ENCODE measurements at regions not wholly inside any gene's neighbourhood (a gene's known extent, or its start where the extent isn't known, plus 50 kb on each side); places are given as distances from the start of the nearest gene placed in this dataset.

- DNase-seq, result no peak
- H3K4me3 ChIP-seq, result no peak overlapping the region
- H3K4me1 ChIP-seq, result no peaks in the 10 kb centered on the region
- H3K9me3 ChIP-seq, result no peaks in the 10 kb centered on the region
- no peaks in the 10 kb centered on the region for H3K36me3 ChIP-seq
- no peak for TF ChIP-seq CTCF (IDR thresholded peaks at IDR 0.05)
- no peak for TF ChIP-seq POLR2A (IDR thresholded peaks at IDR 0.05)
- H3K27ac ChIP-seq, result no peak overlapping the region
- H3K27me3 ChIP-seq, result no peaks in the 10 kb centered on the region
Observed at GRCh38 chr20:52490711-52491430, 299.3 kb upstream of the ZFP64 start.

GRCh38 chr20:52484438-52484837, 292.9 kb upstream of the ZFP64 start:
- TF ChIP-seq POLR2A (IDR thresholded peaks at IDR 0.05) (no peak), CTCF (IDR thresholded peaks at IDR 0.05) (no peak)
- H3K9me3 ChIP-seq, result no peaks in the 10 kb centered on the region
- H3K27me3 ChIP-seq, result no peaks in the 10 kb centered on the region
- no peak for DNase-seq
- no peaks in the 10 kb centered on the region for H3K36me3 ChIP-seq
- H3K4me3 ChIP-seq, result no peak overlapping the region
- H3K27ac ChIP-seq, result no peak overlapping the region
- no peaks in the 10 kb centered on the region for H3K4me1 ChIP-seq

- no peak for TF ChIP-seq POLR2A (IDR thresholded peaks at IDR 0.05)
- H3K27ac ChIP-seq, result no peak overlapping the region
- H3K4me1 ChIP-seq, result no peaks in the 10 kb centered on the region
- H3K36me3 ChIP-seq, result no peaks in the 10 kb centered on the region
- no peaks in the 10 kb centered on the region for H3K9me3 ChIP-seq
- H3K27me3 ChIP-seq, result no peaks in the 10 kb centered on the region
- H3K4me3 ChIP-seq, result no peak overlapping the region
- DNase-seq, result no peak
Observed at GRCh38 chr20:52483382-52483781, 291.8 kb upstream of the ZFP64 start.

GRCh38 chr20:52482044-52482443, 290.5 kb upstream of the ZFP64 start:
- DNase-seq, result no peak
- Histone ChIP-seq H3K27me3 (no peaks in the 10 kb centered on the region), H3K27ac (no peak overlapping the region), H3K36me3 (no peaks in the 10 kb centered on the region), H3K4me1 (no peaks in the 10 kb centered on the region), H3K9me3 (no peaks in the 10 kb centered on the region), H3K4me3 (no peak overlapping the region)
- TF ChIP-seq POLR2A (IDR thresholded peaks at IDR 0.05) (no peak), CTCF (IDR thresholded peaks at IDR 0.05) (no peak)

GRCh38 chr20:52481443-52481842, 289.9 kb upstream of the ZFP64 start:
- no peak for DNase-seq
- Histone ChIP-seq H3K36me3 (no peaks in the 10 kb centered on the region), H3K9me3 (no peaks in the 10 kb centered on the region), H3K4me1 (no peaks in the 10 kb centered on the region), H3K27me3 (no peaks in the 10 kb centered on the region), H3K27ac (no peak overlapping the region), H3K4me3 (no peak overlapping the region)
- TF ChIP-seq POLR2A (IDR thresholded peaks at IDR 0.05), result no peak
- no peak for TF ChIP-seq CTCF (IDR thresholded peaks at IDR 0.05)

GRCh38 chr20:52476074-52476750, 284.6 kb upstream of the ZFP64 start:
- no peaks in the 10 kb centered on the region for H3K27me3 ChIP-seq
- no peak for TF ChIP-seq CTCF (IDR thresholded peaks at IDR 0.05)
- TF ChIP-seq POLR2A (IDR thresholded peaks at IDR 0.05), result no peak
- no peak for DNase-seq
- no peaks in the 10 kb centered on the region for H3K36me3 ChIP-seq
- H3K27ac ChIP-seq, result no peak overlapping the region
- H3K4me1 ChIP-seq, result no peaks in the 10 kb centered on the region
- H3K4me3 ChIP-seq, result no peak overlapping the region
- no peaks in the 10 kb centered on the region for H3K9me3 ChIP-seq

Measured in Peyer's patch (tissue), 4 donors.